GM06990 (cell line): ENCODE measurements at regions not wholly inside any gene's neighbourhood (a gene's known extent, or its start where the extent isn't known, plus 50 kb on each side); places are given as distances from the start of the nearest gene placed in this dataset.

Experiments used
- DNase-seq: peaks from one replicate; pipeline ENCODE4 v3.0.0-alpha.2; 2011; ENCODE audit not compliant: insufficient read length; ENCODE audit errors: extremely low read depth
- H3K27me3 ChIP-seq: replicated peaks from 2 replicates; pipeline ENCODE4 v1.6.0; 2011; ENCODE audit warnings: low read length; ENCODE audit not compliant: control insufficient read depth, insufficient read depth
- H3K36me3 ChIP-seq: 2 replicates; pipeline ENCODE4 v1.5.1; 2011; ENCODE audit warnings: low read length; ENCODE audit not compliant: control insufficient read depth, insufficient read depth
- H3K4me3 ChIP-seq: replicated peaks from 2 replicates; pipeline ENCODE4 v1.5.1; 2011; ENCODE audit warnings: low read depth, mild to moderate bottlenecking, control low read depth, low read length
- CTCF ChIP-seq: IDR thresholded peaks from 2 replicates; pipeline ENCODE4 v1.5.1; 2011; ENCODE audit warnings: low read length, control low read depth, mild to moderate bottlenecking, inconsistent platforms; ENCODE audit not compliant: insufficient read depth, poor library complexity, severe bottlenecking

- H3K27me3 ChIP-seq, result no peaks in the 10 kb centered on the region
- DNase-seq, result no peak
- TF ChIP-seq CTCF, result no peak
- H3K36me3 ChIP-seq, result no peaks in the 10 kb centered on the region
- H3K4me3 ChIP-seq, result no peak overlapping the region
Observed at GRCh38 chr3:83140983-83141382, 1379.5 kb upstream of the GBE1 start.

GRCh38 chr3:83131236-83131635, 1369.8 kb upstream of the GBE1 start:
- H3K4me3 ChIP-seq, result no peak overlapping the region
- TF ChIP-seq CTCF, result no peak
- no peaks in the 10 kb centered on the region for H3K27me3 ChIP-seq
- no peaks in the 10 kb centered on the region for H3K36me3 ChIP-seq
- no peak for DNase-seq

- no peak for TF ChIP-seq CTCF
- Histone ChIP-seq H3K4me3 (no peak overlapping the region), H3K27me3 (no peaks in the 10 kb centered on the region), H3K36me3 (no peaks in the 10 kb centered on the region)
- no peak for DNase-seq
Observed at GRCh38 chr3:83122774-83123350, 1361.4 kb upstream of the GBE1 start.

- H3K4me3 ChIP-seq, result no peak overlapping the region
- H3K36me3 ChIP-seq, result no peaks in the 10 kb centered on the region
- DNase-seq, result no peak
- H3K27me3 ChIP-seq, result no peaks in the 10 kb centered on the region
- no peak for TF ChIP-seq CTCF
Observed at GRCh38 chr3:83093222-83093572, 1331.8 kb upstream of the GBE1 start.

GRCh38 chr3:83092521-83093221, 1331.2 kb upstream of the GBE1 start:
- Histone ChIP-seq H3K36me3 (no peaks in the 10 kb centered on the region), H3K4me3 (no peak overlapping the region), H3K27me3 (no peaks in the 10 kb centered on the region)
- TF ChIP-seq CTCF, result no peak
- no peak for DNase-seq
